SK-N-MC (cell line): ENCODE measurements at regions not wholly inside any gene's neighbourhood (a gene's known extent, or its start where the extent isn't known, plus 50 kb on each side); places are given as distances from the start of the nearest gene placed in this dataset.

Experiments used
- EZH2 ChIP-seq: fragments of 200-600 bp; sonication (generic); IDR thresholded peaks from one replicate; pipeline ENCODE4 v1.6.1; 2017; ENCODE audit warnings: antibody characterized with exemption
- POLR2AphosphoS5 ChIP-seq: IDR thresholded peaks from 2 replicates; pipeline ENCODE4 v1.6.1; 2012; ENCODE audit warnings: mild to moderate bottlenecking, low read depth, low read length, borderline replicate concordance

GRCh38 chr19:29119590-29119989 is 93.4 kb downstream of the UQCRFS1 start:
- TF ChIP-seq EZH2 (no peak), POLR2AphosphoS5 (no peak)
